ENCODE measurements at regions not wholly inside any gene's neighbourhood (a gene's known extent, or its start where the extent isn't known, plus 50 kb on each side); places are given as distances from the start of the nearest gene placed in this dataset.
"Not testable (repeated sequence)": the region's sequence is repeated elsewhere in the genome, so short reads cannot be mapped to it uniquely, and the experiment has no call there.

DNA sequence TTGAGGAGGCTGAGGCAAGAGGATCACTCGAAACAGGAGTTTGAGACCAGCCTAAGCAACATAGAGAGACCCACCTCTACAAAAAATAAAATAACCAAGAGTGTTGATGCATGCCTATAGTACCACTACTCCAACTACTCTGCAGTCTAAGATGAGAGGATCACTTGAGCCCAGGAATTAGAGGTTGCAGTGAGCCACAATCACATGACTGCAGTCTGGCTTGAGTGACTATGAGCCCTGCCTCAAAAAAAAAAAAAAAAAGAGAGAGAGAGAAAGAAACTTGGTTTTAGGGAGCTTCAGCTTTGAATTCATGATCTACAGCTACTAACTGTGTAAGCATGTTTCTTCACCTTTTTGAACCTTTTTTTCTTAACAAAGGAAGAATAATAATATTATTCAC, 119.9 kb downstream of the HNMT start:
- H3K9ac ChIP-seq = no peak overlapping the region
- no peak overlapping the region for H3K27ac ChIP-seq
- H3K9me3 ChIP-seq (replicated peaks in 1 of 11) = no peaks in the 10 kb centered on the region
- peaks cover 0 to 35% (median 0%) of the 10 kb centered on the region in 10 experiments; a peak in 6 of 20 replicates for H3K4me1 ChIP-seq
- no peak overlapping the region; a peak in 2 of 22 replicates for H3K4me2 ChIP-seq
- no peaks in the 10 kb centered on the region for H3K27me3 ChIP-seq
- no peak for TF ChIP-seq Cebpa-rat (IDR thresholded peaks at IDR 0.05)
- H4K20me1 ChIP-seq = no peaks in the 10 kb centered on the region
- H3K36me3 ChIP-seq = no peaks in the 10 kb centered on the region
- no peak overlapping the region for H3K4me3 ChIP-seq

DNA sequence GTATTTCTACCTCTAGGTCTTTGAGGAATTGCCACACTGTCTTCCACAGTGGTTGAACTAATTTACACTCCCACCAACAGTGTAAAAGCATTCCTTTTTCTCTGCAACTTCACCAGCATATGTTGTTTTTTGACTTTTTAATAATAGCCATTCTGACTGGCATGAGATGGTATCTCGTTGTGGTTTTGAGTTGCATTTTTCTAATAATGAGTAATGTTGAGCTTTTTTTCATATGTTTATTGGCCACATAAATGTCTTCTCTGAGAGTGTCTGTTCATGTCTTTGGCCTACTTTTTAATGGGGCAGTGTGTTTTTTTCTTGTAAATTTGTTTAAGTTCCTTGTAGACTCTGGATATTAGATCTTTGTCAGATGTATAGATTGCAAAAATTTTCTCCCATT, 121.2 kb downstream of the HNMT start:
- H3K4me1 ChIP-seq = peaks cover 0 to 44% (median 0%) of the 10 kb centered on the region in 10 experiments; a peak in 6 of 20 replicates
- not testable (repeated sequence) for H3K9ac ChIP-seq; H3K27me3 ChIP-seq; H4K20me1 ChIP-seq; H3K4me2 ChIP-seq; H3K9me3 ChIP-seq (replicated peaks in 1 of 11); H3K27ac ChIP-seq; H3K4me3 ChIP-seq; H3K36me3 ChIP-seq

DNA sequence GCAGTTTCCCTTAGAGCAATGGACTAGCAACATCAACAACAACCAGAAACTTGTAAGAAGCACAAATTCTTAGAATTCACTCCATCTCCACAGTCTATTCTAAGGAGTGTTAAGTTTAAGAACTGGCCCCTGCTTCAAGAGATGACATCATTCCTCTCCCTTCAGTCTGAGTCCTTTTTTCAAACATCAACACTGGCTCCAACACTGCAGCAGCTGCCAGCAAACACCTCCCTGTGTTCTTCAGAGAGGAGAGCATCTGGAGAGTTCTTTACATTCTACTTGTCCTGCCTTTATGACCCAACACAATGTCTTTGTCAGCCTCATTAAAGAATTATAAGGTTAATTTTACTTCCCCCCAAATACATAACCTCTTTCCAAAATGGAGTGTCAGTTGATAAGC, 122.3 kb downstream of the HNMT start:
- Histone ChIP-seq H3K4me3 (no peak overlapping the region), H3K9me3 (replicated peaks in 1 of 11) (no peaks in the 10 kb centered on the region), H3K4me2 (peak overlapping the region in 2 of 11 experiments; percentile 59 to 79; a peak in 3 of 22 replicates), H3K4me1 (peaks cover 0 to 44% (median 0%) of the 10 kb centered on the region in 10 experiments; a peak in 6 of 20 replicates), H3K27me3 (no peaks in the 10 kb centered on the region), H3K36me3 (no peaks in the 10 kb centered on the region), H3K9ac (no peak overlapping the region), H3K27ac (no peak overlapping the region), H4K20me1 (no peaks in the 10 kb centered on the region)
- TF ChIP-seq Cebpa-rat (IDR thresholded peaks at IDR 0.05) = no peak

DNA sequence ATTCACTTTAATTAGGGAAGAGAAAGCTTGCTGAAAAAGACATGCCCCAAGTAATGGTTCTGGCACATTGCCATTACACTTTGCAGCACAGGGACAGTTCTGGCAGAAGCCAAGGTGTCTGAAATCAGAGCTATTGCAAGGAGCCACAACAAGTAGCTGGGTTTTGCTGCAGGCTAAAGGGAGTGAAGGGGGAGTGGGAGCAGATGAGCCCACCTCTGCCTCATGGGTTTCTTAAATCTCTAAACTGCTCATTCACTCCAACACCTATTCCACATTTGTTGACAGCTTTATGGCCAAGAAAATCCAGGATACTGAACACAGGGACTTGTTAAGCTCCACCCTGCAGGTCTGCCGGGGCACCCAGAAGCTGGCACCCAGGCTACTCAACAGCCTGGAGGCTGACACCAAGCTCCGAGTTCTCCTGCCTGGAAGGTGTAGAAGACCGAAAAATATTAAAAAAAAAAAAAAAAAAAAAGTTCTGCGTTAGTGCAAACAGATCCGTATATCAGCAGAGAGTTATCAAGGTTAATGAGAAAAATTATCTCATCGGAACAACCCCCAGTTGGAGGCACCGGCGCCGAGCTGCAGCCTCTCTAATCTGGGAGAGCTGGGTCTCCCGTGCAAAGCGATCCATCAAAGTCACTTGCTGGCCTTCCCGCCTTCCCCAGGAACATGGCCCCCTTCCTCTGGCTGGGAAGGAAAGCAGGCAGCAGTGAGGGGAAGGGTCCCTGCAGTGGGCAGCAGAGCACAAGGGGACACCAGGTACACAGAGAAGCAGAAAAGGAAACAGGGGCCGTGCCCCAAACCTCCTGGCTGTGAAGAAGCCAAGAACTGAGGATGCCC, 123.7 kb downstream of the HNMT start:
- Histone ChIP-seq H3K9ac (no peak overlapping the region), H3K9me3 (replicated peaks in 1 of 11) (no peaks in the 10 kb centered on the region), H3K27ac (peak overlapping the region in 2 of 11 experiments; percentile 14 to 29; a peak in 3 of 22 replicates), H3K4me2 (peak overlapping the region in 3 of 11 experiments; percentile 45 to 79 (median 59); a peak in 6 of 22 replicates), H3K4me3 (no peak overlapping the region), H3K36me3 (no peaks in the 10 kb centered on the region), H3K27me3 (no peaks in the 10 kb centered on the region), H4K20me1 (no peaks in the 10 kb centered on the region), H3K4me1 (peaks cover 0 to 44% (median 0%) of the 10 kb centered on the region in 10 experiments; a peak in 6 of 20 replicates)
- no peak for TF ChIP-seq Cebpa-rat (IDR thresholded peaks at IDR 0.05)

DNA sequence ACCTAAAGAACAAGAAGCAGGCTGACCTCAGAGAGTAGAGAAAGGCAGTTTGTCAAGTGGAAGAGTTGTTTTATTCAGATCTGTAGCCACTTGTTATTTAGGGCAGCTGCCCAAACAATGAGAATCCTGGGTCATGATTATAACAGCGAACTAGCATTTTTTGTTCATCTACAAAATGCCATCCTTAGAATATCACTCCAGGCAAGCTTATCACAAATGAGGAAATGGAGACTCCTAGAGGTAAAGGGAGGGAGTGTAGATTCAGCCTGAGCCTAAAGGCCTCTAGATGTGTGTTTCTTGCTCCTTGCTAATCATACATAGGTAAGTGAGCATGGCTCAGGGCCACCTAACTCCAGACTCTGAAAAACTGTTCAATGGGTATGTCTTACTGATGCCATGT, 126.1 kb downstream of the HNMT start:
- no peak for TF ChIP-seq Cebpa-rat (IDR thresholded peaks at IDR 0.05)
- no peaks in the 10 kb centered on the region for H4K20me1 ChIP-seq

DNA sequence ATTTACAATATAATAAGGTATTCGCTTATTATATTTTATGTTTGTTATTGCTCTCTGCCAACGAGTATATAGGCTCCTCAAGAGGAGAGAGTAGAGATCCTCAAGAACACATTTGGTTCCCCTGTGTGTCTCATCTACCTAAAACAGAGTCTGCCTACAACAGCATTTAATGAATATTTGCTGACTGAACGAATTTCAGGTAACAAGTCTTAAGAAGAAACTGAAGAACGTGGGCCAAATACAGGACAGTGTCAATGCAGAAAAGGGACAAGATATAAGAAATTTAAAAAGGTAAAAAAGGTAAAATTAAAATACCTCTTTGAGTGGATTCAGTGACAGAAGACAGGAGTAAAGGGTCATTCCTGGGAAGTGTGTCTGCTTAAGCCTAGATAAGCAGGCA, 129.2 kb downstream of the HNMT start:
- Histone ChIP-seq H3K9me3 (replicated peaks in 1 of 11) (no peaks in the 10 kb centered on the region), H3K4me3 (no peak overlapping the region), H3K36me3 (no peaks in the 10 kb centered on the region), H3K27ac (no peak overlapping the region), H3K9ac (no peak overlapping the region), H3K4me1 (peaks cover 0 to 15% (median 0%) of the 10 kb centered on the region in 10 experiments; a peak in 4 of 20 replicates), H3K27me3 (no peaks in the 10 kb centered on the region), H4K20me1 (no peaks in the 10 kb centered on the region), H3K4me2 (no peak overlapping the region)
- TF ChIP-seq Cebpa-rat (IDR thresholded peaks at IDR 0.05) = no peak

More for the DNA sequence above, 126.1 kb downstream of the HNMT start:
- H3K36me3 ChIP-seq = no peaks in the 10 kb centered on the region
- H3K27me3 ChIP-seq = no peaks in the 10 kb centered on the region
- H3K4me2 ChIP-seq = no peak overlapping the region
- H3K27ac ChIP-seq = no peak overlapping the region
- no peaks in the 10 kb centered on the region for H3K9me3 ChIP-seq (replicated peaks in 1 of 11)
- peaks cover 0 to 36% (median 0%) of the 10 kb centered on the region in 10 experiments; a peak in 6 of 20 replicates for H3K4me1 ChIP-seq
- H3K4me3 ChIP-seq = no peak overlapping the region
- H3K9ac ChIP-seq = no peak overlapping the region

DNA sequence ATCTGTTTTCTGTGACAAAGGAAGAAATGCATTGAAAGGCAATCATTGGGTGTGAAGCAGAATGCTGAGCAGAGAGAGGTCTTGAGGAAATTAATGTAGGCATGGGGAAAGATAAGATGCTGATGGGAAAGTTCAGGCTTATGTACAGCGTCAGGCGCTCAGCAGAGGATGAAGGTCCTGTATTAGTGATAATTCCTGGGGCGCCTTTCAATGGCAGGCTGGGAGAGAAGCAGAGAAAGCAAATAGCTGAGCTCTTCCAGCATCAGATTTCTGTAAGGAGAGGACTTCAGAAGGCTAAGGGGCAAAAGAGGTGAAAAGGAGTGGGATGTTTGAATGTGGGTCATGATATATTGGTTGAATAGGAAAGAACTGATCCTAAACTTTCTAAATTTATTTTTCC, 129.8 kb downstream of the HNMT start:
- no peak overlapping the region for H3K27ac ChIP-seq

DNA sequence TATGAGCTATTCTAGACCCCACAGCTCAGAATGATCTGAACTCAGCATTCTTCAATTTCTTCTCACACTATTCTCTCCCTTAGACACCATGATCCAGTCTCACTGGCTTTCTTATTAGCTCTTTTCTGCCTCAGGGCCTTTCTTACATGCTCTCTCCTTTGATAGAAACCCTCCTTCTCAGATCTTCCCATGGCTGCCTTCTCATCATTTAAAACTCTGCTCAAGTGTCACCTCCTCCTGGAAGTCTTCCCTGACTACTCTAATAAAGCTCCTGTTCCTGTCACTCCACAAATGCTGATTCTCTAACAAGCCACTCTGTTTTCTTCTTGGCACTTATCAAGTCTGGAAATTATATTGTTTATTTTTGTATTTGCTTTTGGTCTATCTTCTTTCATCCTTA, 131.1 kb downstream of the HNMT start:
- Histone ChIP-seq H3K4me3 (no peak overlapping the region), H3K36me3 (no peaks in the 10 kb centered on the region), H4K20me1 (no peaks in the 10 kb centered on the region), H3K27ac (no peak overlapping the region), H3K9me3 (replicated peaks in 1 of 11) (peaks cover 0 to 15% (median 4%) of the 10 kb centered on the region in 11 experiments; a peak in 6 of 22 replicates), H3K27me3 (no peaks in the 10 kb centered on the region), H3K9ac (no peak overlapping the region), H3K4me1 (no peaks in the 10 kb centered on the region), H3K4me2 (no peak overlapping the region)
- no peak for TF ChIP-seq Cebpa-rat (IDR thresholded peaks at IDR 0.05)

More for the DNA sequence above, 129.8 kb downstream of the HNMT start:
- H3K9me3 ChIP-seq (replicated peaks in 1 of 11) = peaks cover 0 to 4% (median 0%) of the 10 kb centered on the region in 11 experiments; a peak in 3 of 22 replicates
- no peak overlapping the region for H3K4me2 ChIP-seq
- H3K9ac ChIP-seq = no peak overlapping the region
- H3K4me3 ChIP-seq = no peak overlapping the region
- H4K20me1 ChIP-seq = no peaks in the 10 kb centered on the region
- H3K27me3 ChIP-seq = no peaks in the 10 kb centered on the region
- no peaks in the 10 kb centered on the region for H3K36me3 ChIP-seq
- peaks cover 0 to 9% (median 0%) of the 10 kb centered on the region in 10 experiments; a peak in 3 of 20 replicates for H3K4me1 ChIP-seq
- TF ChIP-seq Cebpa-rat (IDR thresholded peaks at IDR 0.05) = no peak

DNA sequence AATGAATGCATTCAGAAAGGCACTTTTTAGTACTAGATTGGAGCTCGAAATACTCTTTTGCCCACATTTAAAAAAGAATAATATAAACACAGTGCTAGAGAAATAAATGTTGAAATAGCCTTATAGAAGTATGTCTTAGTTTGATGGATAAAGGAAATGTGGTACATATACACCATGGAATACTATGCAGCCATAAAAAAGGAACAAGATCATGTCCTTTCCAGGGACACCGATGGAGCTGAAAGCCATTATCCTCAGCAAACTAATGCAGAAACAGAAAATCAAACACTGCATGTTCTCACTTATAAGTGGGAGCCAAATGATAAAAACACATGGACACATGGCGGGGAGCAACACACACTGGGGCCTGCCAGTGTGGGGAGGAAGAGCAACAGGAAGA, 135.0 kb downstream of the HNMT start:
- H3K27me3 ChIP-seq, H4K20me1 ChIP-seq, H3K9ac ChIP-seq, H3K4me2 ChIP-seq, H3K36me3 ChIP-seq, H3K4me3 ChIP-seq, H3K27ac ChIP-seq, H3K4me1 ChIP-seq: not testable (repeated sequence)
- H3K9me3 ChIP-seq (replicated peaks in 1 of 11) = peaks cover 0 to 15% (median 4%) of the 10 kb centered on the region in 11 experiments; a peak in 6 of 22 replicates

DNA sequence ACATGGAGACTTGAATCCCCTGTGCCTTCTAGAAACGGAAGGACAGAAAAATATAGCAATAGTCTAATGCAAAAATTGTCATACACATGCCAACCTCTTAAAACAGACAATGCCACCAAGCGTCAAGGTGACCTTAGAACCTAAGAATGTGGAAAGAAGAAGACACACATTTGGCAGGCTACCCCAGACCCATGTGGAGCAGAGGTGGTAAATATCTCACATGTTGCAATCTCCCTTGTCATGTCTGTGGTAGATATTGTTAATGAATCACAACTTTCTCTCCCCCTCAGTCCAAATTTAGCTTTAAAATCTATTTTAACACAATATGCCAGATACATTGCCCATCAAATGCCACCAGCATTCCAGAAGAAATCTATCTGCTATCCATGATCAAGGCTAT, 137.4 kb downstream of the HNMT start:
- no peak for TF ChIP-seq Cebpa-rat (IDR thresholded peaks at IDR 0.05)
- Histone ChIP-seq H3K4me3 (no peak overlapping the region), H3K27me3 (no peaks in the 10 kb centered on the region), H3K4me1 (no peaks in the 10 kb centered on the region), H3K4me2 (no peak overlapping the region), H4K20me1 (no peaks in the 10 kb centered on the region), H3K9ac (no peak overlapping the region), H3K9me3 (replicated peaks in 1 of 11) (peaks cover 0 to 15% (median 4%) of the 10 kb centered on the region in 11 experiments; a peak in 6 of 22 replicates), H3K36me3 (no peaks in the 10 kb centered on the region), H3K27ac (no peak overlapping the region)

Data from BLaER1 treated with 17β-estradiol and CSF1 and Interleukin-3, amounts not matched to agents 10 nM and 100 nM (cell line).